HEK293 (cell line): ENCODE measurements at regions not wholly inside any gene's neighbourhood (a gene's known extent, or its start where the extent isn't known, plus 50 kb on each side); places are given as distances from the start of the nearest gene placed in this dataset.

Experiments
- CTCF ChIA-PET: fragments of 350-600 bp; formaldehyde crosslinking; extraction: SDS; loops from one replicate; lab custom pipeline; 2021; ENCODE audit warnings: antibody characterized with exemption; lab: Yijun Ruan, JAX
- POLR2A ChIA-PET: fragments of 300-600 bp; formaldehyde crosslinking; extraction: SDS; loops from one replicate; lab custom pipeline; 2020; ENCODE audit warnings: antibody characterized with exemption, inconsistent platforms; lab: Yijun Ruan, JAX
- H3K27ac ChIP-seq: fragments of 200-500 bp; sonication (Bioruptor generic); 2 replicates; pipeline ENCODE4 v1.5.1; 2014; ENCODE audit warnings: low read depth, low read length, control low read depth, inconsistent platforms; ENCODE audit errors: extremely low read depth
- H3K36me3 ChIP-seq, 2 experiments: fragments of 200-500 bp in 1 of 2; sonication (Bioruptor generic) in 1 of 2; 1 replicate in 1 of 2; 2 replicates in 1 of 2; pipeline ENCODE4 v1.5.1; 2014 to 2017; ENCODE audit warnings: inconsistent platforms in 2 of 2, low read length in 2 of 2; ENCODE audit not compliant: control insufficient read depth in 2 of 2, insufficient read depth in 1 of 2
- H3K4me1 ChIP-seq: fragments of 200-500 bp; sonication (Bioruptor generic); 2 replicates; pipeline ENCODE4 v1.5.1; 2014; ENCODE audit warnings: mild to moderate bottlenecking, low read length, inconsistent platforms; ENCODE audit not compliant: control insufficient read depth, insufficient read depth
- H3K4me3 ChIP-seq: 2 replicates; pipeline ENCODE4 v1.5.1; 2011; ENCODE audit warnings: low read depth, mild to moderate bottlenecking, control low read depth, low read length, moderate library complexity
- H3K9me3 ChIP-seq: fragments of 200-500 bp; sonication (Bioruptor generic); 2 replicates; pipeline ENCODE4 v1.5.1; 2014; ENCODE audit warnings: low read depth, low read length, inconsistent platforms; ENCODE audit not compliant: control insufficient read depth, insufficient read depth
- FEZF1 ChIP-seq: fragments of 450-650 bp; formaldehyde crosslinking; IDR thresholded peaks from 2 replicates; pipeline ENCODE4 v1.5.1; 2016; ENCODE audit warnings: missing biosample characterization, missing genetic modification characterization
- GLIS1 ChIP-seq: fragments of 450-650 bp; formaldehyde crosslinking; IDR thresholded peaks from 2 replicates; pipeline ENCODE4 v1.5.1; 2016; ENCODE audit warnings: missing biosample characterization, missing genetic modification characterization
- KLF16 ChIP-seq: fragments of 450-650 bp; formaldehyde crosslinking; IDR thresholded peaks from 2 replicates; pipeline ENCODE4 v1.5.1; 2017; ENCODE audit warnings: missing biosample characterization, missing genetic modification characterization
- REST ChIP-seq: fragments of 450-650 bp; formaldehyde crosslinking; IDR thresholded peaks from 2 replicates; pipeline ENCODE4 v1.5.1; 2016; ENCODE audit warnings: missing biosample characterization, missing genetic modification characterization
- SETDB1 ChIP-seq: IDR thresholded peaks from one replicate; pipeline ENCODE4 v1.6.1; 2017; ENCODE audit warnings: mild to moderate bottlenecking, low read length, moderate library complexity, mixed read lengths; ENCODE audit not compliant: insufficient read length
- TRIM28 ChIP-seq: IDR thresholded peaks from 2 replicates; pipeline ENCODE4 v1.6.1; 2011; ENCODE audit warnings: low read length, control low read depth, borderline replicate concordance
- ZBTB17 ChIP-seq: fragments of 450-650 bp; formaldehyde crosslinking; IDR thresholded peaks from 2 replicates; pipeline ENCODE4 v1.5.1; 2016; ENCODE audit warnings: missing biosample characterization, missing genetic modification characterization
- ZBTB44 ChIP-seq: fragments of 450-650 bp; IDR thresholded peaks from 2 replicates; pipeline ENCODE4 v1.5.1; 2018; ENCODE audit warnings: missing biosample characterization, mild to moderate bottlenecking, missing genetic modification characterization
- ZBTB48 ChIP-seq: fragments of 450-650 bp; formaldehyde crosslinking; IDR thresholded peaks from 2 replicates; pipeline ENCODE4 v1.5.1; 2016; ENCODE audit warnings: missing biosample characterization, missing genetic modification characterization
- ZNF112 ChIP-seq: fragments of 450-650 bp; formaldehyde crosslinking; IDR thresholded peaks from 2 replicates; pipeline ENCODE4 v1.5.0; 2017; ENCODE audit warnings: missing biosample characterization, missing genetic modification characterization
- ZNF140 ChIP-seq: fragments of 450-650 bp; formaldehyde crosslinking; IDR thresholded peaks from 2 replicates; pipeline ENCODE4 v1.5.1; 2016; ENCODE audit warnings: missing biosample characterization, missing genetic modification characterization
- ZNF214 ChIP-seq: fragments of 450-650 bp; formaldehyde crosslinking; IDR thresholded peaks from 2 replicates; pipeline ENCODE4 v1.5.1; 2017; ENCODE audit warnings: missing biosample characterization, mild to moderate bottlenecking, missing genetic modification characterization, borderline replicate concordance
- ZNF280C ChIP-seq: fragments of 450-650 bp; formaldehyde crosslinking; IDR thresholded peaks from 2 replicates; pipeline ENCODE4 v1.5.1; 2016; ENCODE audit warnings: missing biosample characterization, missing genetic modification characterization
- ZNF510 ChIP-seq: fragments of 450-650 bp; formaldehyde crosslinking; IDR thresholded peaks from 2 replicates; pipeline ENCODE4 v1.5.1; 2018; ENCODE audit warnings: mild to moderate bottlenecking, missing genetic modification characterization, missing biosample characterization; ENCODE audit not compliant: insufficient replicate concordance
- ZNF530 ChIP-seq: fragments of 450-650 bp; formaldehyde crosslinking; IDR thresholded peaks from 2 replicates; pipeline ENCODE4 v1.5.1; 2016; ENCODE audit warnings: low read depth, missing biosample characterization, missing genetic modification characterization
- ZNF585B ChIP-seq: fragments of 450-650 bp; formaldehyde crosslinking; IDR thresholded peaks from 2 replicates; pipeline ENCODE4 v1.5.1; 2016; ENCODE audit warnings: missing biosample characterization, missing genetic modification characterization
- ZNF658 ChIP-seq: fragments of 450-650 bp; formaldehyde crosslinking; IDR thresholded peaks from 2 replicates; pipeline ENCODE4; 2016; ENCODE audit warnings: missing biosample characterization, missing genetic modification characterization
- ZNF768 ChIP-seq: fragments of 450-650 bp; formaldehyde crosslinking; IDR thresholded peaks from 2 replicates; pipeline ENCODE4 v1.5.1; 2018; ENCODE audit warnings: missing biosample characterization, mild to moderate bottlenecking, missing genetic modification characterization
- ZNF837 ChIP-seq: fragments of 450-650 bp; formaldehyde crosslinking; IDR thresholded peaks from 2 replicates; pipeline ENCODE4 v1.5.1; 2016; ENCODE audit warnings: missing biosample characterization, missing genetic modification characterization
- TF ChIP-seq, protein P1 (sequence below): fragments of 450-650 bp; formaldehyde crosslinking; IDR thresholded peaks from 2 replicates; pipeline ENCODE4 v1.5.1; 2016; ENCODE audit warnings: missing biosample characterization, missing genetic modification characterization

DNA sequence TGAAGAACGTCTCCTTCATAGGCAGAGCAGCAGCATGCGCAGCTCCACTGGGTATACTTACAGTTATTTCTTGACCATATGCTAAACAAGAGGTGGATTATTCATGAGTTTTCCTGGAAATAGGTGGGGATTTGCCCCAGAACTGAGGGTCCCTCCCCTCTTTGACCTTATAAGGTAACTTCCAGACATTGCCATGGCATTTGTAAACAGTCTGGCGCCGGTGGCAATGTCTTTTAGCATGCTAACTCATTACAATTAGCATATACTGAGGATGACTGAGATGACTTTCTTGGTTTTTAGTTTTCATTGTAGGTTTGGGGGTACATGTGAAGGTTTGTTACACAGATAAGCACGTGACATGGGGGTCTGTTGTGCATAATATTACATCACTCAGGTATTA, 97.3 kb downstream of the MTNR1A start (continued):
- no peak for TF ChIP-seq KLF16 (tag by site-specific recombination)
- TF ChIP-seq GLIS1 (tag by site-specific recombination), result no peak
- no peak for TF ChIP-seq ZBTB48 (tag by site-specific recombination)
- no peak for TF ChIP-seq ZNF280C

GRCh38 chr4:186451982-186452381, 103.4 kb downstream of the MTNR1A start:
- ChIA-PET POLR2A (no interaction called here), CTCF (no interaction called here)
- Histone ChIP-seq H3K4me3 (no peak overlapping the region), H3K4me1 (no peaks in the 10 kb centered on the region), H3K36me3 (no peaks in the 10 kb centered on the region)
- TF ChIP-seq ZNF510 (tag by site-specific recombination), result no peak
- TF ChIP-seq ZBTB17 (tag by site-specific recombination), result no peak
- peak; percentile 97; the same call in 1 of the 2 replicates for TF ChIP-seq TRIM28
- TF ChIP-seq SETDB1, result peak; percentile 97
- TF ChIP-seq ZNF140 (tag by site-specific recombination), result peak; percentile 63; the same call in 1 of the 2 replicates
- no peak for TF ChIP-seq REST (tag by site-specific recombination)
- TF ChIP-seq, all 188 proteins: peak for 3
- Histone ChIP-seq H3K9me3 (no peaks in the 10 kb centered on the region), H3K27ac (no peak overlapping the region)

GRCh38 chr4:186449954-186450353, 105.4 kb downstream of the MTNR1A start:
- CTCF ChIA-PET, result no interaction called here
- H3K9me3 ChIP-seq, result no peaks in the 10 kb centered on the region
- H3K27ac ChIP-seq, result no peak overlapping the region
- no peak overlapping the region for H3K4me3 ChIP-seq
- TF ChIP-seq ZNF530 (tag by site-specific recombination) (no peak), ZBTB44 (tag by site-specific recombination) (no peak)
- H3K4me1 ChIP-seq, result no peaks in the 10 kb centered on the region
- no peaks in the 10 kb centered on the region for H3K36me3 ChIP-seq
- POLR2A ChIA-PET, result no interaction called here

GRCh38 chr4:186445040-186445439, 110.3 kb downstream of the MTNR1A start:
- ChIA-PET CTCF (no interaction called here), POLR2A (no interaction called here)
- H3K36me3 ChIP-seq, result no peaks in the 10 kb centered on the region
- H3K9me3 ChIP-seq, result no peaks in the 10 kb centered on the region
- H3K27ac ChIP-seq, result no peak overlapping the region
- H3K4me3 ChIP-seq, result no peak overlapping the region
- no peaks in the 10 kb centered on the region for H3K4me1 ChIP-seq
- TF ChIP-seq FEZF1 (tag by site-specific recombination), result no peak
- TF ChIP-seq ZNF768 (tag by site-specific recombination), result no peak
- TF ChIP-seq ZNF214, result no peak
- no peak for TF ChIP-seq KLF16 (tag by site-specific recombination)
- TF ChIP-seq ZNF112 (tag by site-specific recombination), result no peak
- TF ChIP-seq ZNF585B (tag by site-specific recombination), result no peak
- no peak for TF ChIP-seq ZNF837
- TF ChIP-seq, protein P1, sequence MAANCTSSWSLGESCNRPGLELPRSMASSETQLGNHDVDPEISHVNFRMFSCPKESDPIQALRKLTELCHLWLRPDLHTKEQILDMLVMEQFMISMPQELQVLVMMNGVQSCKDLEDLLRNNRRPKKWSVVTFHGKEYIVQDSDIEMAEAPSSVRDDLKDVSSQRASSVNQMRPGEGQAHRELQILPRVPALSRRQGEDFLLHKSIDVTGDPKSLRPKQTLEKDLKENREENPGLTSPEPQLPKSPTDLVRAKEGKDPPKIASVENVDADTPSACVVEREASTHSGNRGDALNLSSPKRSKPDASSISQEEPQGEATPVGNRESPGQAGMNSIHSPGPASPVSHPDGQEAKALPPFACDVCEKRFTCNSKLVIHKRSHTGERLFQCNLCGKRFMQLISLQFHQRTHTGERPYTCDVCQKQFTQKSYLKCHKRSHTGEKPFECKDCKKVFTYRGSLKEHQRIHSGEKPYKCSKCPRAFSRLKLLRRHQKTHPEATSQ (tag by site-specific recombination), result no peak
- no peak for TF ChIP-seq ZNF658
